ENCODE measurements at regions not wholly inside any gene's neighbourhood (a gene's known extent, or its start where the extent isn't known, plus 50 kb on each side); places are given as distances from the start of the nearest gene placed in this dataset.

DNA sequence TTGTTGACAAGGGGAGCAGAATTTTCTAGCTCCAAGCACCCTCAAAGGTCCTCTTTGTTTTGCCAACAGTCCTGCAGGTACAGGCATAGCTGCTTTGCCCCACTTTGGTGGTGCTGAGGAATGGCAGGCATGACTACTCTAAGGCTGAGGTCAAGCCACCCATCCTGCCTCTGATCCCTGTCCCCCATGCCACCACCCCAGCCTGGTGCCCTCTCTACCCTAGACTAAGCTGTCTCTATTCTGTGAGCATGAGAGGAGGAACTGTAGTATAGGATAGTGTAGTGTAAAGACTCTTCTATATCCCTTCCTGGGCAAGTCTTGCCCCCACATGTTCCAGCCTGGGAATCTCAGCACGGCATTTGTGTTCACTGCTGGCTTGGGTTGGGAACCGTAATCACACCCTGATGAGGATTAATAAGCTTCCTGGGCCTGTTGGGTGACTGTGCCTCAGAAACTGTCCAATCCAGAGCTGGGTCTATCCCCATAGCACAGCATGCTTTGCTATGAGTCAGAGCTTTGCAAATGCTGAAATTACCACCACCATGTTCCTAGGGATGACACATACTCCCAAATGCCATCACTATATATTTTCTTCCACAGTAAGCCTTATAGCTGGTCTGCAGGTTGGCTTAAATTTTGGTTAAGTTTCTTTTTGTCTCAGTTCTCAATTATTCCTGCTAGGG lies 105.7 kb upstream of the PPP2R5A start:
- Histone ChIP-seq H3K27ac (no peak overlapping the region), H3K4me1 (replicated peaks in 1 of 2) (no peaks in the 10 kb centered on the region), H3K4me3 (no peak overlapping the region)
- in situ Hi-C loops (cut with MboI; ENCODE audit: low pct_unique_long_range_greater_than_20kb in 2 of 9, low sequenced_read_pairs in 9 of 9, unreplicated experiment in 9 of 9), result no loop called here
- peak; percentile 61 to 100 (median 90) for ATAC-seq (replicated peaks in 6 of 8)
- WGBS, 10 experiments, result 83 to 95% (median 86%) methylated on average over 2 of the region's 2 CpGs; no CpG with 5 or more reads in 7 of the 10 experiments

DNA sequence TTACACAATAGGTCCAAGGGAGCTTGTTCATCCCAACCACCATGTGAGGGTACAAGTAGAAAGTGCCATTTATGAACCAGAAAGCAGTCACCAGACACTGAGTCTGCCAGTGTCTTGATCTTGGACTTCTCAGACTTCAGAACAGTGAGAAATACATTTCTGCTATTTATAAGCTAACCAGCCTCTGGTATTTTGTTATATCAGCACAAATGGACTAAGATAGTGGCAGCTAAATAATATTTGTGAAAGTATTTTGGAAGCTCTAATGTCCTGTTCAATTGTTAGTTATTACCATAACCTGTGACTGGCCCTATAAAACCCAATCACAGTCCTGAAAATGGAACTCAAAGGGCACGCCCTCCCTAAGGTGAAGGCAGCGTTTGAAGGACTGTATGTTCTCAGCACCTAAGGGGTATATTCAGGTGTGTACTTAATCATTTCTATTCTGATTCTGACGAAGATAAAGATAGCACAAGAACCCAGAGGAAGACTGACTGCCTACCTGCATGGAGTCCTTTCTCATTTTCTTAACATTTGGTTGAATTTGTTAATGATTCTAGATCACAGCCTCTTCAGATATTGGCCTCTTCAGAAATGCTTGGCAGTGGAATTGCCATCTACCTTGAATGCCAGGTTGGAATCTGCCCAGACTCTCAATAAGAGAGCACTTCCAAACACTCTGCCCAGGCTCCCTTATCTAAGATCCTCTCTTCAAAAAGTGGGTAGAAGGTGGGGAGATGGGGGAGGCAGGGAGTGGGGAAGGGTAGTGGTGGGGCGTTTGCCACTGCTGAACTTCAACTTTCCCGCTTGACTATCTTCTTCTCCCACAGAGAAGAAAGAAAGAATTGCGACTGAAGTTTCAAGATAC lies 104.0 kb upstream of the PPP2R5A start:
- H3K27ac ChIP-seq, result no peak overlapping the region
- H3K4me1 ChIP-seq (replicated peaks in 1 of 2), result no peaks in the 10 kb centered on the region
- 67 to 100% (median 89%) methylated on average over 1 to 6 of the region's 6 CpGs for WGBS, 10 experiments
- no peak for ATAC-seq (replicated peaks in 6 of 8)
- no peak overlapping the region for H3K4me3 ChIP-seq
- in situ Hi-C loops (cut with MboI; ENCODE audit: low pct_unique_long_range_greater_than_20kb in 2 of 9, low sequenced_read_pairs in 9 of 9, unreplicated experiment in 9 of 9), result no loop called here

DNA sequence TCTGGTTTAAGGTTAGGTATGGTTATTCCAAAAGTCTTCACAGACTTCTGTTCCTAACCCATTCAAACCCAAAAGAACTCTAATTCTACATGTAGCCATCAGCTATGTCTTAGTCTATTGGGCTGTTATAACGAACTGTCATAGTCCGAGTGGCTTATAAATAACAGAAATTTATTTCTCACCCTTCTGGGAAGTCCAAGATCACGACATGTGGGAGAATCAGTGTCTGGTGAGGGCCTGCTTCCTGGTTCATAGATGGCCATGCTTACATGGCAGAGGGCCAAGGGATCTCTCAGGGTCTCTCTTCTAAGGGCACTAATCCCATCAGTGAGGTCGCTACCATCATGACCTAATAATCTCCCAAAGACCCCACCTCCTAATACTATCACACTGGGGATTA lies 103.0 kb upstream of the PPP2R5A start:
- WGBS, 10 experiments, result 80 to 100% (median 93%) methylated on average over 1 to 4 of the region's 4 CpGs; no CpG with 5 or more reads in 3 of the 10 experiments
- H3K27ac ChIP-seq, result no peak overlapping the region
- no peaks in the 10 kb centered on the region for H3K4me1 ChIP-seq (replicated peaks in 1 of 2)
- no peak for ATAC-seq (replicated peaks in 6 of 8)
- in situ Hi-C loops (cut with MboI; ENCODE audit: low pct_unique_long_range_greater_than_20kb in 2 of 9, low sequenced_read_pairs in 9 of 9, unreplicated experiment in 9 of 9), result no loop called here
- H3K4me3 ChIP-seq, result no peak overlapping the region

DNA sequence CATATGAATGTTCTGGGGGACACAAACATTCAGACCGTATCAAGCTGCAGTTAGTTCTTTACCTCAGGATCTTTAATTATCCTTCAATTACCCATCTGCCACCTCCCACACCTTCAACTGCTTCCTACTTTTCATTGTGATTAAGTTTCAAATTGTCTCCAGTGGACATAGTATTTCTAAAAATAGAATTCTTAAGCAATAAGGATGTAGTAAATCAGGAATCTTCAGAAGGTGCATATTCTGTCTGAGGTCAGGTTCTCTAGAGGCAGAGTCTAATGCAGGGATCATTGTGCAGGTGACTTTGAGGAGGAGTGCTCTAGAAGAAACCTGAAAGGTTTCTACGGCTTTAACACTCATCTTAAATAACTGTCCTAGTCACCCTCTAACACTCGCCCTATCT lies 102.6 kb upstream of the PPP2R5A start:
- no peaks in the 10 kb centered on the region for H3K4me1 ChIP-seq (replicated peaks in 1 of 2)
- no peak for ATAC-seq (replicated peaks in 6 of 8)
- H3K4me3 ChIP-seq, result no peak overlapping the region
- 60 to 100% (median 84%) methylated on average over 1 to 3 of the region's 3 CpGs; no CpG with 5 or more reads in 3 of the 10 experiments for WGBS, 10 experiments
- no peak overlapping the region for H3K27ac ChIP-seq
- in situ Hi-C loops (cut with MboI; ENCODE audit: low pct_unique_long_range_greater_than_20kb in 2 of 9, low sequenced_read_pairs in 9 of 9, unreplicated experiment in 9 of 9), result no loop called here

DNA sequence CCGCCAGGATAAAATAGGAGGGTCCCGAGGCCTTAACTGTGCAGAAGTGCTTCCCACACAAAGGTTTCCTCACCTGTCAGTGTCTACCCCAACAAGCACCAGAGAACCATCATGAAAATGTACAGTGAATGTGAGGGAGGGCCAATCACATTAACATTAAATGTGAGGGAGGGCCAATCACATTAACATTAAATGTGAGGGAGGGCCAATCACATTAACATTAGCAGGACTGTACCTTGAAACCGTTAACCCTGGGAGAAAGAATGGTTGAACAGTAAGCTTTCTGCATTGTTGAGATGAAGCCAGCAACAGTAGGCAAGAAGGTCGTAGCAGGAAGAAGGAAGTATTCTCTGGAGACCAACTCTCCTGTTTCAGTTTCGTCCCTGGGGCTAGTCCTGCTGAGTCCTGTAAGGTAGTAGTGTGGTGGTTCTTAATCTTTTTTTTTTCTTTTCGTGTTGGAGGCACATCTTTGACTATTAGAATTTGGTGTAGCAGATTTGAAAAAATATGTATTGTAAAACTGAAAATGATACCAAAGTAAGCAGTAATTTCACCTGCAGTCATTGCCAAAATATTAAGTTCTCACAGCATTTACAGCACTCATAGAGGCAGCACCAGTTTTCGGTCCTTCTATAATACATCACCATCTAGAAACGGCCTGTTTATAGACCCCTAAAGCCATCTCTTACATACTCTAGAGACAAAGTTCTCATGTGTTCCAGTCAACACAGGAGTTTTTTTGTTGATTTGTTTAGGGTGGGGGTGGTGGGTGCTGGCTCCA lies 98.6 kb upstream of the PPP2R5A start:
- peak in 1 of 8 experiments; percentile 30 for ATAC-seq (replicated peaks in 6 of 8)
- 55 to 93% (median 82%) methylated on average over 2 to 8 of the region's 8 CpGs for WGBS, 10 experiments
- in situ Hi-C loops (cut with MboI; ENCODE audit: low pct_unique_long_range_greater_than_20kb in 2 of 9, low sequenced_read_pairs in 9 of 9, unreplicated experiment in 9 of 9), result no loop called here
- H3K4me1 ChIP-seq (replicated peaks in 1 of 2), result no peaks in the 10 kb centered on the region
- H3K27ac ChIP-seq, result no peak overlapping the region
- no peak overlapping the region for H3K4me3 ChIP-seq

DNA sequence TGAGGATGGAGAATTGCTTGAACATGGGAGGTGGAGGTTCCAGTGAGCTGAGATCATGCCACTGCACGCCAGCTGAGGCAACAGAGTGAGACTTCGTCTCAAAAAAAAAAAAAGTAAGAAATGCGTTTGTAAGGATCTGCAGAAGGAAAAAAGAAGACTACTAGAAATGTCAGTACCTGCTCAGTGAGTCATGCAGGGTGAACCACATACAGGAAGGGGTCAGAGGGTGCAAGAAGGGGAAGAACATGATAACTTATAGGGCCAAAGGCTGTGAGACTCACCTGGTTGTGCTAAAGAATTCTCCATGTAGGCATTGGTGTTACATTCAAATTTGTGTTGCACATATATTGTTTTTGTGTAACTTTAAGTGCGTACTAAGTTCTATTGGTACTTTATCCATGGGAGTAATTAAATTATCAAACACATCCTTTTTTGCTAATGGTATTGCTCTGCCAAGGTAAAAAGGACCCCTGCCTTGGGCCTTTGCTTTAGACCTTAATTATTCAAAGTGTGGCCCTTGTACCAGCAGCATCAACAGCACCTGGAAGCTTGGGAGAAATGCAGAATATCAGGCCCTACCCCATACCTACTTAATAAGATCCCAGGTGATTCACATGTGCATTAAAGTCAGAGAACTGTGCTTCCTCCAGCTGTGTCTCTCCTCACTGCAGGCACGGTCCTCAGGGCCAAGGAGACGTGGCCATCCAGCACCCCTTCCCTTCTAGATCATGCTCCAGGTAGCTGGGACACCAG lies 96.4 kb upstream of the PPP2R5A start:
- H3K4me1 ChIP-seq (replicated peaks in 1 of 2), result no peaks in the 10 kb centered on the region
- ATAC-seq (replicated peaks in 6 of 8), result no peak
- in situ Hi-C loops (cut with MboI; ENCODE audit: low pct_unique_long_range_greater_than_20kb in 2 of 9, low sequenced_read_pairs in 9 of 9, unreplicated experiment in 9 of 9), result no loop called here
- WGBS, 10 experiments, result 78 to 100% (median 98%) methylated on average over 1 to 6 of the region's 6 CpGs; no CpG with 5 or more reads in 1 of the 10 experiments
- no peak overlapping the region for H3K4me3 ChIP-seq
- H3K27ac ChIP-seq, result no peak overlapping the region

DNA sequence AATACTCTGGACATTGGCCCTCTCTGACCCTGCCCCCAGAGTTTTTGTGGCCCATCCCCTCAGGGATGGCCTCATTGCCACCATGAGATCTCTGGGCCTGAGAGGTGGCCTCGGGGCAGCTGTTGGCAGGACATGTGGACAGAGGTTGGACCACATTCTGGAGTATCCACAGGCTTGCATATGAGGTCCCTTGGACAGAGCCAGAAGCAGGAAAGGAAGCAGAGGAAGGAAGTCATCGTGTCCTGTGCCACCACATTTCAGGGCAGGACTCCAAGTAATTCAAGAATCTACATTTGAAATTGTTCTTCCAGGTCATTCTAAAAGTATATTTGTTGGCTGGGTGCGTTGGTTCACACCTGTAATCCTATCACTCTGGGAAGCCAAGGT lies 95.9 kb upstream of the PPP2R5A start:
- in situ Hi-C loops (cut with MboI; ENCODE audit: low pct_unique_long_range_greater_than_20kb in 2 of 9, low sequenced_read_pairs in 9 of 9, unreplicated experiment in 9 of 9), result no loop called here
- WGBS, 10 experiments, result 50 to 100% (median 89%) methylated on average over 1 to 3 of the region's 3 CpGs; no CpG with 5 or more reads in 4 of the 10 experiments
- ATAC-seq (replicated peaks in 6 of 8), result no peak
- Histone ChIP-seq H3K4me1 (replicated peaks in 1 of 2) (no peaks in the 10 kb centered on the region), H3K4me3 (no peak overlapping the region), H3K27ac (no peak overlapping the region)

DNA sequence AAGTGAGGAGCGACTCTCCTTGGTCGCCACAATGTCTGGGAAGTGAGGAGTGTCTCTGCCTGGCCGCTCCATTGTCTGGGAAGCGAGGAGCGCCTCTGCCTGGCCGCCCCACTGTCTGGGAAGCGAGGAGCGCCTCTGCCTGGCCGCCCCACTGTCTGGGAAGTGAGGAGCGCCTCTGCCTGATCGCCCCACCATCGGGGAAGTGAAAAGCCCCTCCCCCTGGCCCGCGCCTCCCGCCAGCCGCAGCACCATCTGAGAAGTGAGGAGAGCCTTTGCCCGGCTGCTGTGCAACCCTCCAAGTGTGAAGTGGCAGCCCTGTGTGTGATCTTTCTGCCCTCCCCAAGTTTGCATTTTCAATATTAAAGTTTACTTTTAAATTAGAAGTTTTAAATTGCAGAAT lies 95.0 kb upstream of the PPP2R5A start:
- Histone ChIP-seq H3K4me3 (no peak overlapping the region), H3K27ac (no peak overlapping the region), H3K4me1 (replicated peaks in 1 of 2) (no peaks in the 10 kb centered on the region)
- ATAC-seq (replicated peaks in 6 of 8), result peak in 1 of 8 experiments; percentile 62
- in situ Hi-C loops (cut with MboI; ENCODE audit: low pct_unique_long_range_greater_than_20kb in 2 of 9, low sequenced_read_pairs in 9 of 9, unreplicated experiment in 9 of 9), result no loop called here
- WGBS, 10 experiments, result 77 to 100% (median 88%) methylated on average over 1 to 8 of the region's 17 CpGs; no CpG with 5 or more reads in 4 of the 10 experiments

DNA sequence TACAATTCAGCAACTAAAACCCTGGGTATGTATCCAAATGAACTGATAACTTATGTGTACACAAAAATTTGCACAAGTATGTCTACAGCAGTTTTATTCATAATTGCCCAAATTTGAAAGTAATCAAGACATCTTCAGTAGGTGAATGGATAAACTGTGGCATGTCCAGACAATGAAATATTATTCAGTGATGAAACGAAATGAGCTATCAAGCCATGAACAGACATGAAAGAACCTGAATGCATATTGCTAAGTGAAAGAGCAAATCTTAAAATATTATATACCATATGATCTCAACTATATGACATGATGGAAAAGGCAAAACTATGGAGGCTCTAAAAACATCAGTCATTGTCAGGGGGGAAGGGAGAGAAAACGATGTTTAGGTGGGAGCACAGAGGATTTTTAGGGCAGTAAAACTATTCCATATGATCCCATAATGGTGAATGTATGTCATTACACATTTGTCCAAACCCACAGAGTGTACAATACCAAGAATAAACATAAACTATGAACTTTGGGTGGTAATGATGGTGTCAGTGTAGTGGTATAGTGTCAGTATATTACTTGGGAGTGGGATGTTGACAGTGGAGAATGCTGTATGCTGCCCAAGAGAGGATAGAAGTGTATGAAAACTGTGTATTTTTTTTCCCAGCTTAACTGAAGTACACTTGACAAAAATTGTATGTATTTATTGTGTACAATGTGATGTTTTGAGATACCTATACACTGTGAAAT lies 92.8 kb upstream of the PPP2R5A start:
- Histone ChIP-seq H3K4me3 (no peak overlapping the region), H3K4me1 (replicated peaks in 1 of 2) (no peaks in the 10 kb centered on the region), H3K27ac (no peak overlapping the region)
- WGBS, 10 experiments, result 0 to 93% (median 28%) methylated on average over 1 to 2 of the region's 2 CpGs
- ATAC-seq (replicated peaks in 6 of 8), result no peak
- in situ Hi-C loops (cut with MboI; ENCODE audit: low pct_unique_long_range_greater_than_20kb in 2 of 9, low sequenced_read_pairs in 9 of 9, unreplicated experiment in 9 of 9), result no loop called here

DNA sequence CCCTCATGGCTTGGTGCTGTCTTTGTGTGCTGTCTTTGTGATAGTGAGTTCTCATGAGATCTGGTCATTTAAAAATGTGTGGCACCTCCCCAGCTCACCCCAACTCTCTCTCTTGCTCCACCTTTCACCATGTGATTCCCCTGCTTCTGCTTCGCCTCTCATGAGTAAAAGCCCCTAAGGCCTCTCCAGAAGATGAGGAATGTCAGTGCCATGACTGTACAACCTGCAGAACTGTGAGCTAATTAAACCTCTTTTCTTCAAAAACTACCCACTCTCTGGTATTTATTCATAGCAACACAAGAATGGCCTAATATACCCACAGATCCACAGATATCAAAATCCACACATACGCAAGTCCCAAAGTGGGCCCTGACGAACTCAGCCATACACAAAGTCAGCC lies 88.9 kb upstream of the PPP2R5A start:
- H3K4me1 ChIP-seq (replicated peaks in 1 of 2), result no peaks in the 10 kb centered on the region
- H3K4me3 ChIP-seq, result no peak overlapping the region
- H3K27ac ChIP-seq, result no peak overlapping the region
- WGBS, 10 experiments, result 80 to 100% (median 93%) methylated on average over 1 to 3 of the region's 3 CpGs; no CpG with 5 or more reads in 1 of the 10 experiments
- in situ Hi-C loops (cut with MboI; ENCODE audit: low pct_unique_long_range_greater_than_20kb in 2 of 9, low sequenced_read_pairs in 9 of 9, unreplicated experiment in 9 of 9), result no loop called here
- peak in 1 of 8 experiments; percentile 23 for ATAC-seq (replicated peaks in 6 of 8)

DNA sequence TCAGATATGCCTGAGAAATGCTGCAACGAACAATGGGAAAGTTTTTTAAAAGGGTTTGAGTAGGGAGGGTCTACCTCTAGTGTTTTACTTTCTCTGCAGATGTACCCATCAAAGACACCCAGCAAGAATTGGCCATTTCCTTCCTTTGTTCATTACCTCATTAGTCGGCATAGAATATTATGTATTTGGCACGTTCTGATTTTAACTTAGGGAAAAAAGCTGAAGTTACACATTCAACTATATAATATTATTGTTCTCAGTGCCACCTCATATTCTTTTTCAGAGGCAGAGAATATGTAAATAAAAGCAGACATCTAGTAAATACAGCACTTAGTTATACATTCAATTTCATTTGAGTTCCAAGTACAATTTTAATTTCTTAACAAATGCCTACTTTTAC lies 83.7 kb upstream of the PPP2R5A start:
- WGBS, 10 experiments, result 71 to 100% (median 89%) methylated on average over 2 to 3 of the region's 3 CpGs; no CpG with 5 or more reads in 1 of the 10 experiments
- Histone ChIP-seq H3K27ac (no peak overlapping the region), H3K4me3 (no peak overlapping the region), H3K4me1 (replicated peaks in 1 of 2) (peaks cover 0 to 5% of the 10 kb centered on the region in 2 donors)
- in situ Hi-C loops (cut with MboI; ENCODE audit: low pct_unique_long_range_greater_than_20kb in 2 of 9, low sequenced_read_pairs in 9 of 9, unreplicated experiment in 9 of 9), result no loop called here
- no peak for ATAC-seq (replicated peaks in 6 of 8)

DNA sequence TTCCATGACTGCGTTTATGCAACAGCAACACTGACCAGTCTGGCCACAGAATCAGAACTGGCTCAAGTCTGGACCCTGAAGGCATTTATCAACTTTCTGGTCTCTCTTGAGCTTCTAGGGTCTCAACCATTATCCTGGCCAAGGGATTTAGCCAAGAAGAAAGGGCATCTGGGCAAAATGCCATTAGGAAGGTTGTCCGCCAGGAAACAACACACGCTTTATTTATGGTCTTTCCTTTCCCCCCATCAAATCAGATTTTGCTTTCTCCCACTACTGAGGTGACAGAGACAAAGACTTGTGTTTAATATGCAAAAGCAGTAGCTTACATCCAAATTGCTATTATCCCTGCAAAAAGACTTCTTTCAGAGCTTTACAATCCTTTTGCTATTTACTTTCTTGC lies 81.6 kb upstream of the PPP2R5A start:
- no peak overlapping the region for H3K27ac ChIP-seq
- H3K4me3 ChIP-seq, result no peak overlapping the region
- ATAC-seq (replicated peaks in 6 of 8), result peak in 3 of 8 experiments; percentile 31 to 58 (median 46)
- peaks cover 0 to 5% of the 10 kb centered on the region in 2 donors for H3K4me1 ChIP-seq (replicated peaks in 1 of 2)
- in situ Hi-C loops (cut with MboI; ENCODE audit: low pct_unique_long_range_greater_than_20kb in 2 of 9, low sequenced_read_pairs in 9 of 9, unreplicated experiment in 9 of 9), result no loop called here
- WGBS, 10 experiments, result 73 to 100% (median 94%) methylated on average over 1 to 3 of the region's 3 CpGs; no CpG with 5 or more reads in 3 of the 10 experiments

Data from motor neuron (in vitro differentiated cells).